ENCODE measurements at regions not wholly inside any gene's neighbourhood (a gene's known extent, or its start where the extent isn't known, plus 50 kb on each side); places are given as distances from the start of the nearest gene placed in this dataset.

- no peak for DNase-seq (ENCODE audit: low spot score)
- in situ Hi-C loops (cut with MboI; ENCODE audit: low sequenced_read_pairs, unreplicated experiment) = no loop called here
- no peak for TF ChIP-seq CTCF (IDR thresholded peaks at IDR 0.05; ENCODE audit: borderline replicate concordance, control extremely low read depth, extremely low read depth, insufficient read depth, missing control alignments)
Measured at GRCh38 chr20:40313730-40314129, 375.3 kb downstream of the MAFB start.

- DNase-seq (ENCODE audit: low spot score) = no peak
- TF ChIP-seq CTCF (IDR thresholded peaks at IDR 0.05; ENCODE audit: borderline replicate concordance, control extremely low read depth, extremely low read depth, insufficient read depth, missing control alignments) = no peak
- in situ Hi-C loops (cut with MboI; ENCODE audit: low sequenced_read_pairs, unreplicated experiment) = no loop called here
Measured at GRCh38 chr20:40309731-40310130, 379.3 kb downstream of the MAFB start.

GRCh38 chr20:40307997-40308396 is 381.0 kb downstream of the MAFB start:
- no peak for DNase-seq (ENCODE audit: low spot score)
- no peak for TF ChIP-seq CTCF (IDR thresholded peaks at IDR 0.05; ENCODE audit: borderline replicate concordance, control extremely low read depth, extremely low read depth, insufficient read depth, missing control alignments)
- in situ Hi-C loops (cut with MboI; ENCODE audit: low sequenced_read_pairs, unreplicated experiment) = no loop called here

- in situ Hi-C loops (cut with MboI; ENCODE audit: low sequenced_read_pairs, unreplicated experiment) = no loop called here
- DNase-seq (ENCODE audit: low spot score) = no peak
- no peak for TF ChIP-seq CTCF (IDR thresholded peaks at IDR 0.05; ENCODE audit: borderline replicate concordance, control extremely low read depth, extremely low read depth, insufficient read depth, missing control alignments)
Measured at GRCh38 chr20:40307268-40307667, 381.8 kb downstream of the MAFB start.

GRCh38 chr20:40305303-40305702 is 383.7 kb downstream of the MAFB start:
- in situ Hi-C loops (cut with MboI; ENCODE audit: low sequenced_read_pairs, unreplicated experiment) = no loop called here
- no peak for TF ChIP-seq CTCF (IDR thresholded peaks at IDR 0.05; ENCODE audit: borderline replicate concordance, control extremely low read depth, extremely low read depth, insufficient read depth, missing control alignments)
- DNase-seq (ENCODE audit: low spot score) = no peak

GRCh38 chr20:40304119-40304613 is 384.9 kb downstream of the MAFB start:
- no peak for TF ChIP-seq CTCF (IDR thresholded peaks at IDR 0.05; ENCODE audit: borderline replicate concordance, control extremely low read depth, extremely low read depth, insufficient read depth, missing control alignments)
- no peak for DNase-seq (ENCODE audit: low spot score)
- in situ Hi-C loops (cut with MboI; ENCODE audit: low sequenced_read_pairs, unreplicated experiment) = no loop called here

GRCh38 chr20:40294747-40295146 is 394.3 kb downstream of the MAFB start:
- DNase-seq (ENCODE audit: low spot score) = no peak
- TF ChIP-seq CTCF (IDR thresholded peaks at IDR 0.05; ENCODE audit: borderline replicate concordance, control extremely low read depth, extremely low read depth, insufficient read depth, missing control alignments) = no peak
- in situ Hi-C loops (cut with MboI; ENCODE audit: low sequenced_read_pairs, unreplicated experiment) = no loop called here
